T-cell (primary cell): ENCODE measurements at regions not wholly inside any gene's neighbourhood (a gene's known extent, or its start where the extent isn't known, plus 50 kb on each side); places are given as distances from the start of the nearest gene placed in this dataset.

Experiments
- ATAC-seq, 4 experiments: fragments of 200-7000 bp in 3 of 4; fragments of 150-1000 bp in 1 of 4; cut with Tn5 transposase; replicated peaks in 1 of 4; 1 replicate in 3 of 4; 2 replicates in 1 of 4; pipeline ENCODE4 v1.10.0; 2021; ENCODE audit warnings: moderate library complexity in 3 of 4, mild to moderate bottlenecking in 2 of 4, moderate number of reproducible peaks in 1 of 4
- CTCF ChIA-PET, 2 donors: fragments of 300-600 bp; sonication (Branson Sonifier 250); formaldehyde crosslinking; loops; one replicate each; lab custom pipeline; 2022; ENCODE audit warnings: antibody characterized with exemption in 2 of 2; lab: Charles Lee
- POLR2A ChIA-PET, 2 donors: fragments of 300-600 bp; sonication (Branson Sonifier 250); formaldehyde crosslinking; loops; one replicate each; lab custom pipeline; 2022; ENCODE audit warnings: antibody characterized with exemption in 2 of 2; lab: Charles Lee
- DNase-seq, 35 experiments: peaks; one replicate each; pipeline versions ENCODE4 v3.0.0 to v3.0.0-alpha.2; 2013 to 2023
- H3K27ac ChIP-seq: one replicate; pipeline ENCODE4 v1.5.1; 2013; ENCODE audit warnings: low read length
- H3K27me3 ChIP-seq, 2 experiments: replicated peaks in 1 of 2; 1 replicate in 1 of 2; 2 replicates in 1 of 2; pipeline versions ENCODE4 v1.6.1 to v1.7.0; 2013; ENCODE audit warnings: low read length in 1 of 2, mixed read lengths in 1 of 2; ENCODE audit not compliant: control insufficient read depth in 2 of 2, insufficient read depth in 2 of 2; ENCODE audit errors: extremely low read depth in 1 of 2
- H3K36me3 ChIP-seq, 2 donors: 1 replicate in 1 of 2; 2 replicates in 1 of 2; pipeline versions ENCODE4 v1.6.1 to v1.7.0; 2013; ENCODE audit warnings: low read length in 1 of 2; ENCODE audit not compliant: control insufficient read depth in 2 of 2, insufficient read depth in 1 of 2; ENCODE audit errors: extremely low read depth in 1 of 2
- H3K4me1 ChIP-seq, 2 experiments: 1 replicate in 1 of 2; 2 replicates in 1 of 2; pipeline versions ENCODE4 v1.6.1 to v1.7.0; 2013; ENCODE audit warnings: low read length in 2 of 2, mixed read lengths in 1 of 2; ENCODE audit not compliant: insufficient read depth in 2 of 2, control insufficient read depth in 1 of 2; ENCODE audit errors: extremely low read depth in 1 of 2
- H3K4me3 ChIP-seq, 2 donors: 1 replicate in 1 of 2; 2 replicates in 1 of 2; pipeline versions ENCODE4 v1.5.1 to v1.7.0; 2013; ENCODE audit warnings: mild to moderate bottlenecking in 2 of 2, low read length in 1 of 2, moderate library complexity in 1 of 2; ENCODE audit not compliant: control insufficient read depth in 1 of 2; ENCODE audit errors: extremely low read depth in 1 of 2
- H3K9me3 ChIP-seq: 2 replicates; pipeline ENCODE4 v1.7.0; 2013
- H3K27ac Mint-ChIP-seq, 2 donors: one replicate each; pipeline ENCODE4 v1.8.0; 2020 to 2021; ENCODE audit warnings: mild to moderate bottlenecking in 2 of 2, mixed read lengths in 2 of 2
- H3K27me3 Mint-ChIP-seq, 2 donors: one replicate each; pipeline ENCODE4 v1.8.0; 2021 to 2022; ENCODE audit warnings: mixed read lengths in 2 of 2
- H3K36me3 Mint-ChIP-seq: one replicate; pipeline ENCODE4 v1.8.0; 2021; ENCODE audit warnings: mixed read lengths
- H3K4me1 Mint-ChIP-seq, 3 donors: one replicate each; pipeline ENCODE4 v1.8.0; 2020 to 2022; ENCODE audit warnings: mixed read lengths in 3 of 3, mild to moderate bottlenecking in 1 of 3
- H3K4me3 Mint-ChIP-seq, 3 donors: one replicate each; pipeline ENCODE4 v1.8.0; 2020 to 2022; ENCODE audit warnings: mild to moderate bottlenecking in 3 of 3, mixed read lengths in 3 of 3, moderate library complexity in 3 of 3
- H3K9me3 Mint-ChIP-seq, 3 donors: one replicate each; pipeline ENCODE4 v1.8.0; 2020 to 2022; ENCODE audit warnings: mixed read lengths in 3 of 3
- WGBS: methylation state at CpG from one replicate; pipeline ENCODE4 v1.1.5; 2013; ENCODE audit warnings: missing lambda C conversion rate; ENCODE audit not compliant: insufficient coverage; 5-methylcytosine and 5-hydroxymethylcytosine counted together

DNA sequence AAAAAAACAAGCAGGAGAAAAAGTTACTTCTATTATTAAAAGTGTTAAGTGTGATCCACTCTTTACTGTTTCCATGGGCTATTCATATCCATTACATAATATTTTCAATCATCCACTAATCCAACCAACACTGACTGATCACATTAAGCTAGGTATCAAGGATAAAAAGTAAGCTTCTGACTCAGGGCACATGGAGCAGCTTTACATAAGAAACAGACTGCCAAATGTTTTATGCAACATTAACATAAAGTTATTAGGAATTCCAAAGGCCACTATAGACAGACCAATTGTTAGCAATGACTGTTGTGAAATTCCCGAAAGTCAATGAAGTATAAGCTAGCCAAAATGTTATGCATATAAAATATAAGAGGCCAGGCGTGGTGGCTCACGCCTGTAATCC is 277.6 kb downstream of the ZEB2 start:
- Histone ChIP-seq H3K27me3 (no peaks in the 10 kb centered on the region), H3K36me3 (no peaks in the 10 kb centered on the region), H3K4me1 (peaks cover 0 to 12% of the 10 kb centered on the region in 2 experiments), H3K4me3 (no peak overlapping the region), H3K27ac (no peak overlapping the region), H3K9me3 (no peaks in the 10 kb centered on the region)
- Mint-ChIP-seq H3K9me3 (no peaks in the 10 kb centered on the region), H3K27me3 (no peaks in the 10 kb centered on the region), H3K4me3 (no peak overlapping the region), H3K27ac (no peak overlapping the region), H3K36me3 (peaks cover 9% of the 10 kb centered on the region), H3K4me1 (peaks cover 24 to 39% (median 31%) of the 10 kb centered on the region in 3 donors)
- DNase-seq (no peak), ATAC-seq (no peak)
- POLR2A ChIA-PET: interaction anchor here in 1 of 2 donors (0.6 kb wide), 1 partner anchor 94 kb away, joined by 3 read pairs; no protein-coding TSS in a partner anchor
- WGBS: no CpG with 5 or more reads among the region's 3 CpGs
- CTCF ChIA-PET: interaction anchor here (0.6 to 1.3 kb wide), 3 partner anchors 8 to 22 kb away, joined by 3 read pairs; no protein-coding TSS in a partner anchor

DNA sequence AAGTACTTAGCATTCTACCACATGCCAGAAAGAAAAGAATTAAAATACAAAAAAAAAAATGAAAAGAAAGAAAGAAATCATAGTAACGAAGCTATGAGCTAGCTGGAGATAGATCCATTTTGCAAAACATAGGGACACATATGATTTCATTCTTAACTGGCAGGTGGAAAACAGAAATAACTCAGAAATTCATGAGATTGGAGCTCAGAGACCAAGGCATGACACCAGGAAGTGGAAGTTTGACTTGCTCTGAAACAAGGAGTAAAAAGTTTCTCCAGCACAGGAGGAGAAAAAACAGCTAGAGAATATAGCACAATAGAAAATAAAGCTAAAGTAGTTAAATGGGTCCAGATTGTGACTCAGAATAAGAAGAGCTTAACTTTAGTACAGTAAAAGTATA is 278.1 kb downstream of the ZEB2 start:
- no peaks in the 10 kb centered on the region for H3K9me3 Mint-ChIP-seq
- H3K9me3 ChIP-seq: no peaks in the 10 kb centered on the region
- POLR2A ChIA-PET: no interaction called here
- H3K27me3 Mint-ChIP-seq: no peaks in the 10 kb centered on the region
- no peak overlapping the region for H3K27ac Mint-ChIP-seq
- peaks cover 24 to 43% (median 36%) of the 10 kb centered on the region in 3 donors for H3K4me1 Mint-ChIP-seq
- CTCF ChIA-PET: interaction anchor here (0.5 to 1.3 kb wide), 3 partner anchors 9 to 30 kb away, joined by 3 to 5 read pairs (median 3); no protein-coding TSS in a partner anchor
- H3K4me3 ChIP-seq: no peak overlapping the region
- WGBS: no CpG with 5 or more reads among the region's 1 CpG
- no peak overlapping the region for H3K4me3 Mint-ChIP-seq
- H3K36me3 Mint-ChIP-seq: peaks cover 9% of the 10 kb centered on the region
- DNase-seq (no peak), ATAC-seq (no peak)
- no peaks in the 10 kb centered on the region for H3K27me3 ChIP-seq
- no peak overlapping the region for H3K27ac ChIP-seq
- no peaks in the 10 kb centered on the region for H3K36me3 ChIP-seq
- H3K4me1 ChIP-seq: peaks cover 0 to 14% of the 10 kb centered on the region in 2 experiments

DNA sequence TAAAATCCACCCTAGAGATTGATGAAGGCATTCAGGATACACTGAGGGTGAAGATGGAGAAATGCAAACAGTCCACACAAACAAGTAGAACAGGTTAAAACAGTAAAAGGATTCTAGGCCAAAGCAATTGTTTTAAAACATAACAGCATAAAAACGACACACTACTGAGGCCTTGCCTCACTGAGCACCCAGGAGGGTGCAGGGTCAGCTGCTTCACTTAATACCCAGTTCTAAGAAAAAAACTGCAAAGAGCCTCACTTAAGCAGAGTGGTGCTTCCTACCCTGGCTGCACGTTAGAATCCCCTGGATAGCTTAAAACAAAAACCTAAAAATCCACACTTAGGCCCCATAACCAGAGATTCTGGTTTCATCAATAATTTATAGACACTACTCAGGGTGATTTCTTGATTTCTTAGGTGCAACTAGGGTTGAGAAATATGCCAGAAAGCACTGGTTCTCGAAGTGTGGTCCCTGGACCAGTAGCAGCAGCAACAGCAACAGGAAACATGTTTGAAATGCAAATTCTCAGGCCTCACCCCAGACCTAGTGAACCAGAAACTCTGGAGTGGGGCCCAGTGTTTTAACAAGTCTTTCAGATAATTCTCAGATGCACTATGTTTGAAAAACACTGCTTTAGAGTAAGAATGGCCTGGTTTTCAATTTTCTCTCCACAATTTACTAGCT is 279.1 kb downstream of the ZEB2 start:
- no peak for ATAC-seq
- Mint-ChIP-seq H3K27ac (no peak overlapping the region), H3K4me3 (no peak overlapping the region), H3K4me1 (peaks cover 24 to 49% (median 36%) of the 10 kb centered on the region in 3 donors), H3K36me3 (peaks cover 4% of the 10 kb centered on the region), H3K27me3 (no peaks in the 10 kb centered on the region), H3K9me3 (no peaks in the 10 kb centered on the region)
- WGBS: no CpG with 5 or more reads among the region's 3 CpGs
- H3K27me3 ChIP-seq: no peaks in the 10 kb centered on the region
- ChIA-PET CTCF (no interaction called here), POLR2A (no interaction called here)
- no peaks in the 10 kb centered on the region for H3K9me3 ChIP-seq
- no peak for DNase-seq
- H3K4me3 ChIP-seq: no peak overlapping the region
- H3K36me3 ChIP-seq: no peaks in the 10 kb centered on the region
- H3K4me1 ChIP-seq: peaks cover 0 to 15% of the 10 kb centered on the region in 2 experiments
- no peak overlapping the region for H3K27ac ChIP-seq

DNA sequence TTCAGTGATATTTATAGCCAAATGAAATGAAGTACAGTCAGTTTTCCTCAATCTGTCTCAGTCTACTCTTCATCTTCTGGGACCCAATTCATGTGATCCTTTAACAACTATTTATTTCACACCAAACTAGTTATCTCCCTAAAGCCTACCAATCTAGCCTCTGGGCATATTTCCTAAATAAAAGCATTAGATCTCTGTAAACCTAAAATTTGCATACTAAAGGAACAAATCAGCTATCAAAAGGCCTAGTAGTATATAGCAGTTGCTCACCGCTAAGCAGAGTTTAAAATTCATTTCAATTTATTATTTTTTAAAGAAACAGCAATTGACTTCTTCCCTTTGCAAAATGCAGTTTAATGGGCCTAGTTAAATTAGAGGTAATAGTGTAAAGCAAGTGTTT is 280.2 kb downstream of the ZEB2 start:
- Histone ChIP-seq H3K27ac (no peak overlapping the region), H3K4me3 (no peak overlapping the region), H3K9me3 (no peaks in the 10 kb centered on the region), H3K36me3 (no peaks in the 10 kb centered on the region), H3K4me1 (peaks cover 0 to 15% of the 10 kb centered on the region in 2 experiments), H3K27me3 (no peaks in the 10 kb centered on the region)
- ChIA-PET POLR2A (no interaction called here), CTCF (interaction anchor here in 1 of 2 donors (0.5 to 0.8 kb wide), 2 partner anchors 19 to 45 kb away, joined by 3 read pairs; no protein-coding TSS in a partner anchor)
- H3K9me3 Mint-ChIP-seq: no peaks in the 10 kb centered on the region
- peaks cover 29 to 57% (median 43%) of the 10 kb centered on the region in 3 donors for H3K4me1 Mint-ChIP-seq
- H3K27ac Mint-ChIP-seq: no peak overlapping the region
- WGBS: no CpG with 5 or more reads among the region's 1 CpG
- no peaks in the 10 kb centered on the region for H3K27me3 Mint-ChIP-seq
- no peak for ATAC-seq
- H3K36me3 Mint-ChIP-seq: peaks cover 4% of the 10 kb centered on the region
- DNase-seq: no peak
- no peak overlapping the region for H3K4me3 Mint-ChIP-seq

DNA sequence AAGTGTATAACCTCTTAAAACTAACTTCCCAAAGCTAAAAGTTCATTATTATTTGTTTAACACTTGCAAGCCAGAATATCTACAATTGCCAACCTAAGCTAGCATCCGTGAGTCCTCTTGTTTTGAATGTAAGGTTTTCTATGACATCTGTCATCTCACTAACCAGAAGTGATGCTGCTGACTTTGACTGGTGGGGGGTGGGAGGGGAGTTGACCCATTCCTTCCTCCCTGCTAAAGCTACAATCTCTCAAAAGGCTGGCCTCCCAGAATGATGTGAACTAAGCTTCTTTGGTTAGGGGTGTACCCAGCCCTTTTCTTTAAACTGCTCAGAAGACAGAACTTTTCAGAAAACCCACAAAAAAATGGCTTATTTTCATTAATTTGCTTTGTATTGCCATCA is 280.6 kb downstream of the ZEB2 start:
- Histone ChIP-seq H3K4me3 (no peak overlapping the region), H3K9me3 (no peaks in the 10 kb centered on the region), H3K36me3 (no peaks in the 10 kb centered on the region), H3K27me3 (no peaks in the 10 kb centered on the region), H3K4me1 (peaks cover 0 to 17% of the 10 kb centered on the region in 2 experiments), H3K27ac (no peak overlapping the region)
- H3K4me1 Mint-ChIP-seq: peaks cover 33 to 62% (median 48%) of the 10 kb centered on the region in 3 donors
- CTCF ChIA-PET: interaction anchor here in 1 of 2 donors (0.5 to 0.8 kb wide), 3 partner anchors 19 to 46 kb away, joined by 3 to 9 read pairs (median 3); no protein-coding TSS in a partner anchor
- DNase-seq (no peak), ATAC-seq (no peak)
- no CpG with 5 or more reads among the region's 1 CpG for WGBS
- H3K4me3 Mint-ChIP-seq: no peak overlapping the region
- no peaks in the 10 kb centered on the region for H3K9me3 Mint-ChIP-seq
- H3K36me3 Mint-ChIP-seq: peaks cover 3% of the 10 kb centered on the region
- no peaks in the 10 kb centered on the region for H3K27me3 Mint-ChIP-seq
- POLR2A ChIA-PET: no interaction called here
- no peak overlapping the region for H3K27ac Mint-ChIP-seq

GRCh38 chr2:144237830-144238627 is 281.9 kb downstream of the ZEB2 start:
- H3K27ac ChIP-seq: no peak overlapping the region
- peak overlapping the region; percentile 13 to 41 for H3K27ac Mint-ChIP-seq
- H3K27me3 ChIP-seq: no peaks in the 10 kb centered on the region
- 86% methylated on average over 1 of the region's 2 CpGs for WGBS
- H3K36me3 Mint-ChIP-seq: no peaks in the 10 kb centered on the region
- H3K4me1 ChIP-seq: peaks cover 0 to 21% of the 10 kb centered on the region in 2 experiments
- peak in 1 of 35 experiments; percentile 7 for DNase-seq
- no peak overlapping the region for H3K4me3 Mint-ChIP-seq
- ATAC-seq: no peak
- H3K9me3 ChIP-seq: no peaks in the 10 kb centered on the region
- CTCF ChIA-PET: interaction anchor here in 1 of 2 donors (0.7 to 1.0 kb wide), 2 partner anchors 16 to 55 kb away, joined by 3 read pairs; no protein-coding TSS in a partner anchor
- H3K4me1 Mint-ChIP-seq: peaks cover 46 to 73% (median 60%) of the 10 kb centered on the region in 3 donors
- no peak overlapping the region for H3K4me3 ChIP-seq
- no peaks in the 10 kb centered on the region for H3K27me3 Mint-ChIP-seq
- no peaks in the 10 kb centered on the region for H3K9me3 Mint-ChIP-seq
- POLR2A ChIA-PET: interaction anchor here in 1 of 2 donors (0.6 kb wide), 1 partner anchor 20 kb away, joined by 3 read pairs; no protein-coding TSS in a partner anchor
- H3K36me3 ChIP-seq: no peaks in the 10 kb centered on the region
